Hepatocyte (in vitro differentiated cells): ENCODE measurements at regions not wholly inside any gene's neighbourhood (a gene's known extent, or its start where the extent isn't known, plus 50 kb on each side); places are given as distances from the start of the nearest gene placed in this dataset.

ENCODE experiments used
- DNase-seq: peaks from one replicate; pipeline ENCODE4 v3.0.0-alpha.2; 2016; ENCODE audit warnings: low spot score
- H2AFZ ChIP-seq: fragments of 200-600 bp; sonication (generic); 2 replicates; pipeline ENCODE4 v1.6.0; 2016; ENCODE audit warnings: antibody characterized with exemption, mild to moderate bottlenecking
- H3K27ac ChIP-seq: fragments of 200-600 bp; sonication (generic); 2 replicates; pipeline ENCODE4 v1.5.1; 2016; ENCODE audit warnings: mild to moderate bottlenecking
- H3K27me3 ChIP-seq: fragments of 200-600 bp; sonication (generic); 2 replicates; pipeline ENCODE4 v1.6.1; 2016
- H3K36me3 ChIP-seq: fragments of 200-600 bp; sonication (generic); replicated peaks from 2 replicates; pipeline ENCODE4 v1.5.1; 2016; ENCODE audit warnings: low read depth; ENCODE audit not compliant: insufficient read depth
- H3K4me1 ChIP-seq: fragments of 200-600 bp; sonication (generic); 2 replicates; pipeline ENCODE4 v1.5.1; 2016; ENCODE audit warnings: mild to moderate bottlenecking, moderate library complexity; ENCODE audit not compliant: insufficient read depth
- H3K4me2 ChIP-seq: fragments of 200-600 bp; sonication (generic); 2 replicates; pipeline ENCODE4 v1.6.0; 2016
- H3K4me3 ChIP-seq: fragments of 200-600 bp; sonication (generic); 2 replicates; pipeline ENCODE4 v1.5.1; 2016; ENCODE audit warnings: mild to moderate bottlenecking
- H3K79me2 ChIP-seq: fragments of 200-600 bp; sonication (generic); 2 replicates; pipeline ENCODE4 v1.6.0; 2017; ENCODE audit warnings: mild to moderate bottlenecking
- H3K9me2 ChIP-seq: fragments of 200-600 bp; sonication (generic); replicated peaks from 2 replicates; pipeline ENCODE4 v1.6.0; 2017; ENCODE audit warnings: mild to moderate bottlenecking; ENCODE audit not compliant: insufficient read depth
- H3K9me3 ChIP-seq: fragments of 200-600 bp; sonication (generic); 2 replicates; pipeline ENCODE4 v1.5.1; 2016; ENCODE audit warnings: low read depth, mild to moderate bottlenecking
- H4K20me1 ChIP-seq: fragments of 200-600 bp; sonication (generic); 2 replicates; pipeline ENCODE4 v1.6.0; 2016; ENCODE audit warnings: mild to moderate bottlenecking; ENCODE audit not compliant: insufficient read depth, poor library complexity, severe bottlenecking
- CTCF ChIP-seq: fragments of 200-600 bp; sonication (generic); IDR thresholded peaks from 2 replicates; pipeline ENCODE4 v1.5.1; 2016; ENCODE audit warnings: antibody characterized with exemption, mild to moderate bottlenecking; ENCODE audit not compliant: poor library complexity
- EZH2 ChIP-seq: fragments of 200-600 bp; sonication (generic); IDR thresholded peaks from 2 replicates; pipeline ENCODE4 v1.6.1; 2016; ENCODE audit warnings: antibody characterized with exemption, mild to moderate bottlenecking, borderline replicate concordance
- EZH2phosphoT487 ChIP-seq: fragments of 200-600 bp; sonication (generic); IDR thresholded peaks from one replicate; pipeline ENCODE4 v1.6.1; 2018; ENCODE audit warnings: antibody characterized with exemption, mild to moderate bottlenecking, low read depth, moderate library complexity; ENCODE audit not compliant: unreplicated experiment, severe bottlenecking
- WGBS: methylation state at CpG from one replicate; pipeline ENCODE4 v1.1.6; 2016; ENCODE audit warnings: low lambda C conversion rate; ENCODE audit errors: missing lambda C conversion rate; 5-methylcytosine and 5-hydroxymethylcytosine counted together

GRCh38 chr5:145673786-145674185, 161.4 kb downstream of the PRELID2 start:
- TF ChIP-seq CTCF (no peak), EZH2phosphoT487 (no peak), EZH2 (no peak)
- Histone ChIP-seq H3K36me3 (no peaks in the 10 kb centered on the region), H2AFZ (no peak overlapping the region), H3K9me3 (no peaks in the 10 kb centered on the region), H3K4me3 (no peak overlapping the region), H4K20me1 (no peaks in the 10 kb centered on the region), H3K27ac (no peak overlapping the region), H3K79me2 (no peaks in the 10 kb centered on the region), H3K4me2 (no peak overlapping the region), H3K27me3 (no peaks in the 10 kb centered on the region), H3K9me2 (no peaks in the 10 kb centered on the region), H3K4me1 (peaks cover 7% of the 10 kb centered on the region)
- no peak for DNase-seq

- no peaks in the 10 kb centered on the region for H3K36me3 ChIP-seq
- H3K27me3 ChIP-seq: no peaks in the 10 kb centered on the region
- H3K27ac ChIP-seq: peak overlapping the region; percentile 31
- TF ChIP-seq CTCF (no peak), EZH2 (no peak), EZH2phosphoT487 (no peak)
- no peaks in the 10 kb centered on the region for H3K79me2 ChIP-seq
- WGBS: 28% methylated on average over 3 of the region's 3 CpGs
- H4K20me1 ChIP-seq: no peaks in the 10 kb centered on the region
- no peak overlapping the region for H3K4me3 ChIP-seq
- H3K4me1 ChIP-seq: peaks cover 11% of the 10 kb centered on the region
- H2AFZ ChIP-seq: no peak overlapping the region
- no peak overlapping the region for H3K4me2 ChIP-seq
- H3K9me2 ChIP-seq: no peaks in the 10 kb centered on the region
- H3K9me3 ChIP-seq: no peaks in the 10 kb centered on the region
- peak; percentile 23 for DNase-seq
Observed at GRCh38 chr5:145668714-145669113, 166.4 kb downstream of the PRELID2 start.

GRCh38 chr5:145667742-145668141, 167.4 kb downstream of the PRELID2 start:
- Histone ChIP-seq H3K4me3 (no peak overlapping the region), H3K27ac (no peak overlapping the region), H3K9me3 (no peaks in the 10 kb centered on the region), H3K9me2 (no peaks in the 10 kb centered on the region), H3K27me3 (no peaks in the 10 kb centered on the region), H3K4me2 (no peak overlapping the region), H2AFZ (no peak overlapping the region), H3K36me3 (no peaks in the 10 kb centered on the region), H4K20me1 (no peaks in the 10 kb centered on the region), H3K79me2 (no peaks in the 10 kb centered on the region), H3K4me1 (peaks cover 11% of the 10 kb centered on the region)
- WGBS: 96% methylated on average over 3 of the region's 3 CpGs
- DNase-seq: no peak
- TF ChIP-seq CTCF (no peak), EZH2phosphoT487 (no peak), EZH2 (no peak)

GRCh38 chr5:145666591-145666990, 168.6 kb downstream of the PRELID2 start:
- Histone ChIP-seq H3K9me3 (no peaks in the 10 kb centered on the region), H2AFZ (no peak overlapping the region), H3K36me3 (no peaks in the 10 kb centered on the region), H3K79me2 (no peaks in the 10 kb centered on the region), H3K27me3 (no peaks in the 10 kb centered on the region), H3K9me2 (no peaks in the 10 kb centered on the region), H3K27ac (no peak overlapping the region), H3K4me3 (no peak overlapping the region), H3K4me2 (no peak overlapping the region), H4K20me1 (no peaks in the 10 kb centered on the region), H3K4me1 (peaks cover 11% of the 10 kb centered on the region)
- 83% methylated on average over 3 of the region's 3 CpGs for WGBS
- TF ChIP-seq EZH2: no peak
- no peak for TF ChIP-seq CTCF
- no peak for TF ChIP-seq EZH2phosphoT487
- no peak for DNase-seq
